Osteocyte (in vitro differentiated cells): ENCODE measurements at regions not wholly inside any gene's neighbourhood (a gene's known extent, or its start where the extent isn't known, plus 50 kb on each side); places are given as distances from the start of the nearest gene placed in this dataset.

Source experiments
- DNase-seq: peaks from one replicate; pipeline ENCODE4 v3.0.0; 2021; ENCODE audit warnings: mixed read lengths; ENCODE audit not compliant: unreplicated experiment; ENCODE audit errors: extremely low spot score
- H3K27ac Mint-ChIP-seq: one replicate; pipeline ENCODE4 v1.8.0; 2021; ENCODE audit warnings: mild to moderate bottlenecking, mixed read lengths; ENCODE audit not compliant: unreplicated experiment
- H3K27me3 Mint-ChIP-seq: one replicate; pipeline ENCODE4 v1.8.0; 2021; ENCODE audit warnings: mixed read lengths; ENCODE audit not compliant: unreplicated experiment
- H3K36me3 Mint-ChIP-seq: one replicate; pipeline ENCODE4 v1.8.0; 2021; ENCODE audit warnings: mixed read lengths; ENCODE audit not compliant: unreplicated experiment
- H3K4me1 Mint-ChIP-seq: one replicate; pipeline ENCODE4 v1.8.0; 2021; ENCODE audit warnings: mixed read lengths; ENCODE audit not compliant: unreplicated experiment
- H3K4me3 Mint-ChIP-seq: one replicate; pipeline ENCODE4 v1.8.0; 2021; ENCODE audit warnings: mild to moderate bottlenecking, moderate library complexity, mixed read lengths; ENCODE audit not compliant: unreplicated experiment
- H3K9me3 Mint-ChIP-seq: one replicate; pipeline ENCODE4 v1.8.0; 2021; ENCODE audit warnings: mixed read lengths; ENCODE audit not compliant: unreplicated experiment
- TF ChIP-seq, protein P1 (sequence below): fragments of 200-600 bp; sonication (generic); IDR thresholded peaks from 2 replicates; pipeline ENCODE4 v1.5.0; 2021; ENCODE audit warnings: antibody characterized with exemption, mild to moderate bottlenecking, moderate library complexity

DNA sequence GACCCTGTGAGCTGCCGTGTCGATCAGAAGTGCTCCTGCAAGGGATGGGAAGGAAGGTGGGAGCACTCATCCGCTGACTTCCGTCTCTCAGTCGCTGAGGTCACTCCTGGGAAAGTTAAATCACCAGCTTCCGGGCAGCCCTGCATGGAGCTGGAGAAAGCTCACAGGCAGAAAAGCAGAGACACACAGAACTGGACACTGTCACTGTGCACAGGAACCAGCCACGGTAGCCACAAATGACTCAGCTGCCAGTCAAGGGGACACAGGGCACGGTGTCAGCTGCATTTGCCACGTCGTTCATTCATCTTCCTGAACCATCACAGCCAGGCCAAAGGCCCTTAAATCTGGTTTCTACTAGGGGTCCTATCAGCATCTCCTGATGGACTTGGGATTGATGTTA is 226.4 kb upstream of the PSMD7 start:
- Mint-ChIP-seq H3K36me3 (no peaks in the 10 kb centered on the region), H3K27me3 (peaks cover 17% of the 10 kb centered on the region), H3K27ac (no peak overlapping the region), H3K4me3 (no peak overlapping the region), H3K4me1 (no peaks in the 10 kb centered on the region), H3K9me3 (peaks cover 8% of the 10 kb centered on the region)
- DNase-seq: no peak
- TF ChIP-seq, protein P1, sequence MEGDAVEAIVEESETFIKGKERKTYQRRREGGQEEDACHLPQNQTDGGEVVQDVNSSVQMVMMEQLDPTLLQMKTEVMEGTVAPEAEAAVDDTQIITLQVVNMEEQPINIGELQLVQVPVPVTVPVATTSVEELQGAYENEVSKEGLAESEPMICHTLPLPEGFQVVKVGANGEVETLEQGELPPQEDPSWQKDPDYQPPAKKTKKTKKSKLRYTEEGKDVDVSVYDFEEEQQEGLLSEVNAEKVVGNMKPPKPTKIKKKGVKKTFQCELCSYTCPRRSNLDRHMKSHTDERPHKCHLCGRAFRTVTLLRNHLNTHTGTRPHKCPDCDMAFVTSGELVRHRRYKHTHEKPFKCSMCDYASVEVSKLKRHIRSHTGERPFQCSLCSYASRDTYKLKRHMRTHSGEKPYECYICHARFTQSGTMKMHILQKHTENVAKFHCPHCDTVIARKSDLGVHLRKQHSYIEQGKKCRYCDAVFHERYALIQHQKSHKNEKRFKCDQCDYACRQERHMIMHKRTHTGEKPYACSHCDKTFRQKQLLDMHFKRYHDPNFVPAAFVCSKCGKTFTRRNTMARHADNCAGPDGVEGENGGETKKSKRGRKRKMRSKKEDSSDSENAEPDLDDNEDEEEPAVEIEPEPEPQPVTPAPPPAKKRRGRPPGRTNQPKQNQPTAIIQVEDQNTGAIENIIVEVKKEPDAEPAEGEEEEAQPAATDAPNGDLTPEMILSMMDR: no peak

DNA sequence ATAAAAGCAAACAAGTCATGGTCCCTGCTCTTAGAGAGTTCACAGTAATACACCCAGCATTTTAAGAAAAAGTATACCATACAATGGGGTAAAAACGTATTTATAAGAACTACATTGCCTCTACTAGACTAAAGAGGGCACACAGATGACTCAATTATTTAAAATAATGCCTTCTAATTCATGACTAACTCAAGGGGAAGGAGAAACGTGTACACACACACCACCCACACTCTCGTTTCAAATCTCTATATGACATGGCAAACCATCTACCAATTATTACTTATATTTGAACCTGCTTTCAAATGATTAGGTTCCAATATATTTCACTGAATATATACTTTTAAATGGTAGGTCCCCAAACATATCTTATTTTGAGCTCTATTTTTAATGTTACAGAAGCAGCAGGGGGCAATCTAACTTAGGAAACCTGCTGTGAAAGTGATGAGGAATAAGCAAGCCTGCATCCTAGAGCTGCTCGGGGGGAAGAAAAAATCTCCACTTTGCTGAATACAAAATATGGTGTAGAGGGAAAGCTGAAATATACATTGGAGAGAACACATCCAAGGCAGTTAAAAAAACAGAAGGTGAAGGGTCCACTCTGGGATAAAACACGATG is 232.4 kb upstream of the PSMD7 start:
- TF ChIP-seq, protein P1: no peak
- H3K27me3 Mint-ChIP-seq: peaks cover 18% of the 10 kb centered on the region
- no peaks in the 10 kb centered on the region for H3K9me3 Mint-ChIP-seq
- no peak for DNase-seq
- H3K36me3 Mint-ChIP-seq: no peaks in the 10 kb centered on the region
- no peak overlapping the region for H3K27ac Mint-ChIP-seq
- H3K4me3 Mint-ChIP-seq: no peak overlapping the region
- H3K4me1 Mint-ChIP-seq: no peaks in the 10 kb centered on the region

DNA sequence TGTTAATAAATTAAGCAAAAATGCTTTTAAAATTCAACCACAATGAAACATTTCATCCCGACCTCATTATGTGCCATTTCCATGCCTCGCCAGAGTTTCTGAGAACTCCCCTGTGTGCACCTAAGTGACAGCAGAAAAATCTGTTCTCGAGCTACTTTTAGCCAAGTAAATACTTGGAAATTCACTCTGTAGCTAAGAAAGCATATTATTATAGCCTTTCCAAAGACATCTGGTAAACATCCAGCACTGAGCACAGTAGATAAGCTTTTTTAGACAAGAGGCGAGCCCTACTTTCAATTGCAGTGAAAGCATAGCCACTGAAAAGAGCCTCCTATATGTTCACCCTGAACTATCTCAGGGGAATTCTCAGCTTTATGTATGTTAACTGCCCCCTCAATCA is 242.8 kb upstream of the PSMD7 start:
- TF ChIP-seq, protein P1: no peak
- Mint-ChIP-seq H3K36me3 (no peaks in the 10 kb centered on the region), H3K9me3 (peaks cover 19% of the 10 kb centered on the region), H3K4me1 (no peaks in the 10 kb centered on the region), H3K27me3 (no peaks in the 10 kb centered on the region), H3K27ac (no peak overlapping the region), H3K4me3 (no peak overlapping the region)
- DNase-seq: no peak

DNA sequence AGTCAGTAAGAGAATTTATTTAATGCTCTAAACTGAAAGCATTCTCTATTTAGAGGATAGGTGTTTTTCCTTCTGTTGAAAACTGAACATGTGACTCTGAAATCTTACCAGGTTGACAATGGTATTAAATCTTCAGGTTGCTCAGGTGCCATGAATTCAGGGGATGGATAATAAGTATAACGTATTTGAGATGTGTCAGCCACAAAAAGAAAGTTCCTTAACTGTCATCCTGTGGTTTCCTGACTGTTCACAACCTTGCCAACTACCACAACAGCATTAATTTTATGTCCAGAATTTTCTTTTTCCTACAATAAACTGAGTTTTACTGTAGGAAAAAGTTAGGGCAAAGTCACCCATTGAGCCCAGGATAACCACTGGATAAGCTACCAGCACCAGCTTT is 243.3 kb upstream of the PSMD7 start:
- DNase-seq: no peak
- Mint-ChIP-seq H3K36me3 (no peaks in the 10 kb centered on the region), H3K9me3 (peaks cover 15% of the 10 kb centered on the region), H3K27ac (no peak overlapping the region), H3K4me3 (no peak overlapping the region), H3K4me1 (no peaks in the 10 kb centered on the region), H3K27me3 (no peaks in the 10 kb centered on the region)
- TF ChIP-seq, protein P1: no peak

DNA sequence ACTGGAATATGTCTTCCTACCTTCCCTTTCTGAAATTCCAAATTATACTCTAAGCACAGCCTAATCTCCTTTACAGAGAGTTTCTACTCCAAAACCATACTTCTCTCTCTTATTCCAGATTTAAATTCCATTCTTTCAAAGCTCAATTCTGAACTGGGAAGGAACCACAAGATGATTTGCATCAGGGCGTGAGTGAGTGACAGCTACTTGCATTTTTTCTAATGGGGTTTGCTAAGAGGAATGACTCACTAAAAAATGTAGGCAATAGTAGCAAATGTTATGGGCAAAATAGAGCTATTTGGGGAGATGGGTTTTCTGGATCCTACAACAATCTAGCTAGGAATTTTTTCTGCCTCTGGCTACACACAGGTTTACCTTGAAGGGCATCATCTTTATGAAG is 244.6 kb upstream of the PSMD7 start:
- no peaks in the 10 kb centered on the region for H3K27me3 Mint-ChIP-seq
- H3K9me3 Mint-ChIP-seq: peaks cover 15% of the 10 kb centered on the region

More for the DNA sequence above, 244.6 kb upstream of the PSMD7 start:
- no peak for DNase-seq
- Mint-ChIP-seq H3K27ac (no peak overlapping the region), H3K36me3 (no peaks in the 10 kb centered on the region), H3K4me3 (no peak overlapping the region), H3K4me1 (no peaks in the 10 kb centered on the region)
- TF ChIP-seq, protein P1: no peak
